Tibial nerve (tissue), 4 donors: ENCODE measurements at regions not wholly inside any gene's neighbourhood (a gene's known extent, or its start where the extent isn't known, plus 50 kb on each side); places are given as distances from the start of the nearest gene placed in this dataset.
A peak's percentile ranks its signal among the peaks of the same experiment; 100 is the strongest.

ENCODE experiments used
- DNase-seq, 2 donors: peaks; one replicate each; pipeline ENCODE4 v3.0.0-alpha.2; 2019; ENCODE audit warnings: low spot score in 2 of 2
- H3K27ac ChIP-seq, 4 donors: fragments of 200-600 bp; sonication (generic) in 3 of 4; one replicate each; pipeline ENCODE4 v1.5.1; 2017 to 2019; ENCODE audit warnings: mild to moderate bottlenecking in 1 of 4
- H3K27me3 ChIP-seq, 2 donors: fragments of 200-600 bp; sonication (generic) in 1 of 2; one replicate each; pipeline versions ENCODE4 v1.5.1 to v1.6.0; 2017 to 2019
- H3K36me3 ChIP-seq, 3 donors: fragments of 200-600 bp; sonication (generic); one replicate each; pipeline ENCODE4 v1.5.1; 2018 to 2019
- H3K4me1 ChIP-seq, 4 donors: fragments of 200-600 bp; sonication (generic) in 3 of 4; one replicate each; pipeline ENCODE4 v1.5.1; 2017 to 2019
- H3K4me3 ChIP-seq, 4 donors: fragments of 200-600 bp; sonication (generic) in 3 of 4; one replicate each; pipeline ENCODE4 v1.5.1; 2017 to 2019; ENCODE audit warnings: mild to moderate bottlenecking in 1 of 4, moderate library complexity in 1 of 4
- H3K9me3 ChIP-seq, 4 donors: fragments of 200-600 bp; sonication (generic) in 3 of 4; one replicate each; pipeline ENCODE4 v1.5.1; 2017 to 2019
- EP300 ChIP-seq, 2 donors: sonication (generic); formaldehyde crosslinking; IDR thresholded peaks; one replicate each; pipeline ENCODE4 v1.6.1; 2017; ENCODE audit warnings: antibody characterized with exemption in 2 of 2, mild to moderate bottlenecking in 1 of 2
- POLR2A ChIP-seq, 2 donors: fragments of 450-650 bp; IDR thresholded peaks; one replicate each; pipeline ENCODE4 v1.6.1; 2017; ENCODE audit warnings: antibody characterized with exemption in 2 of 2, mild to moderate bottlenecking in 2 of 2, moderate library complexity in 2 of 2
- WGBS, 2 donors: methylation state at CpG; one replicate each; pipeline ENCODE4 v1.1.5; 2018; 5-methylcytosine and 5-hydroxymethylcytosine counted together
- TF ChIP-seq, protein P1 (sequence below), 5 experiments: fragments of 200-600 bp in 3 of 5; fragments of 450-650 bp in 2 of 5; sonication (generic) in 3 of 5; IDR thresholded peaks; one replicate each; pipeline ENCODE4 v1.5.1; 2016 to 2019; ENCODE audit warnings: antibody characterized with exemption in 5 of 5, mild to moderate bottlenecking in 3 of 5, moderate library complexity in 2 of 5

DNA sequence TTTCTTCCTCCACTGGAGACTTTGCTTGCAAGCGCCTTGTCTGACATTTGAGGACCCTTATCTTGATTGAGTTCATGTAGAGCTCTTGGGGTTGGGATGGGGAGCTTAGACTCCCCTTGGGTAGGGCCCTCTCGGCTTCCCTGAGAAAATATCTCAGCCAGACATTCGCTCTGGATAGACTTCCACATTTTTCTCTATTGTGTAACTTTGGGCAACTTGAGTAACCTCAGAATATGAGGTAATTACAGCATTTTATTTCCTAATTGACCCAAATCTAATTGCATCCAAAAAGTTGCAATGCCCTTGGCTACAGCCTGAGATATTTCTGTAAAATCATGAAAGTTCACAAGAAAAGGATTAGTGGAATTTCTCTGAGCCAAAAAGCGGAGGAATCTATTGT is 102.8 kb upstream of the MXRA5 start:
- H3K27me3 ChIP-seq: no peaks in the 10 kb centered on the region
- 63% methylated on average over 4 of the region's 4 CpGs for WGBS, 2 donors
- TF ChIP-seq POLR2A (IDR thresholded peaks at IDR 0.05): no peak
- peak in 1 of 2 donors; percentile 46 for TF ChIP-seq EP300 (IDR thresholded peaks at IDR 0.05)

DNA sequence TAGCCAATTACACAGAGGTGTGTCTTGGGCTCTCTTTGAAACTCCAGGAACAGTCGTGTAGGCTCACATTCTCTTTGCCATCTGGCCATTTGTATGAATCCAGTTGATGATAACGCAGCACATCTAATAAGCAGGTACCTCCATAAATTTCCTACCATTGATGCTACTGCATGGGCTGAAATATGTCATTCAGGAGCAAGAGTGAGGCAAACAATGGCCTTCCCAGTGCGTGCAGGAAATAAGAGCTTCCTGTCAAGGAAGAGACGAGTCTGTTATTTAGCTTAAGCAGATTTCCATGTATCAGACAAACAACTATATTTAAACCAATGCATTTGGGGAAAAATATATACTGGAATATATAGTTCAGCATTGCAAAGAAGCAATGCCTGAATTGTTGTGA is 102.1 kb upstream of the MXRA5 start:
- Histone ChIP-seq H3K9me3 (no peaks in the 10 kb centered on the region), H3K27me3 (no peaks in the 10 kb centered on the region), H3K27ac (no peak overlapping the region), H3K4me1 (no peaks in the 10 kb centered on the region), H3K36me3 (no peaks in the 10 kb centered on the region), H3K4me3 (no peak overlapping the region)
- 65 to 71% methylated on average over 4 of the region's 4 CpGs for WGBS, 2 donors
- TF ChIP-seq, protein P1, sequence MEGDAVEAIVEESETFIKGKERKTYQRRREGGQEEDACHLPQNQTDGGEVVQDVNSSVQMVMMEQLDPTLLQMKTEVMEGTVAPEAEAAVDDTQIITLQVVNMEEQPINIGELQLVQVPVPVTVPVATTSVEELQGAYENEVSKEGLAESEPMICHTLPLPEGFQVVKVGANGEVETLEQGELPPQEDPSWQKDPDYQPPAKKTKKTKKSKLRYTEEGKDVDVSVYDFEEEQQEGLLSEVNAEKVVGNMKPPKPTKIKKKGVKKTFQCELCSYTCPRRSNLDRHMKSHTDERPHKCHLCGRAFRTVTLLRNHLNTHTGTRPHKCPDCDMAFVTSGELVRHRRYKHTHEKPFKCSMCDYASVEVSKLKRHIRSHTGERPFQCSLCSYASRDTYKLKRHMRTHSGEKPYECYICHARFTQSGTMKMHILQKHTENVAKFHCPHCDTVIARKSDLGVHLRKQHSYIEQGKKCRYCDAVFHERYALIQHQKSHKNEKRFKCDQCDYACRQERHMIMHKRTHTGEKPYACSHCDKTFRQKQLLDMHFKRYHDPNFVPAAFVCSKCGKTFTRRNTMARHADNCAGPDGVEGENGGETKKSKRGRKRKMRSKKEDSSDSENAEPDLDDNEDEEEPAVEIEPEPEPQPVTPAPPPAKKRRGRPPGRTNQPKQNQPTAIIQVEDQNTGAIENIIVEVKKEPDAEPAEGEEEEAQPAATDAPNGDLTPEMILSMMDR (IDR thresholded peaks at IDR 0.05): no peak
- TF ChIP-seq POLR2A (IDR thresholded peaks at IDR 0.05) (no peak), EP300 (IDR thresholded peaks at IDR 0.05) (no peak)
- DNase-seq: no peak

More for the DNA sequence above, 102.8 kb upstream of the MXRA5 start:
- H3K9me3 ChIP-seq: no peaks in the 10 kb centered on the region
- H3K4me1 ChIP-seq: no peaks in the 10 kb centered on the region
- no peaks in the 10 kb centered on the region for H3K36me3 ChIP-seq
- no peak overlapping the region for H3K4me3 ChIP-seq
- no peak overlapping the region for H3K27ac ChIP-seq
- no peak for DNase-seq

DNA sequence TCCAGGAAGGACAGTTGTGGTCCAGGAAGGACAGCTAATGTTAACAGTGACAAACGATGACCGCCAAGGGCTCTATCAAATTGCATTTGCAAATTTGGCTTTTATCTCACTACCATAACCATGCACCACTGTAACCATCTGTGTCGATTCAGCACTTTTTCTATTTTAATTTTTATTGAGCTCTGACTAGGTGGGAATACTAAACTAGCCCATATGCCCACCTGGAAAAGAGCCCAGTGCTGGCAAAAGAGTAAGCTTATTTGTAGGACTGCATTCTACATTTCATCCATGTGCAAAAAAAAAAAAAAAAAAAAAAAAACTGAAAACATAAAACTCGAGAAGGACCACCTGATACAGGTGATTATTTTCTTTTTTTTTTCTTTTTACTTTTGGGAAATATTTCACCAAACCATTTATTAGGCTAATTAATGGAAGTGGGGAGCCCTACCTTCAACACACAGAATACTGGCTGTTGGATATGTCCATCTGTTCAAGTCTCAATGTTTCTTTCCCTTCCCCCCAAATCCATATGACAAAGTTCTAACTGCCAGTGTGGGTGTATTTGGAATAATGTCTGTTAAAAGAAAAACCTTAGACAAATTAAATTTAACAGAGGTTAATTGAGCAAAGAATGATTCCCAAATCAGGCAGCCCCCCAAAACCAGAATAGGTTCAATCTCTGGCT is 99.5 kb upstream of the MXRA5 start:
- H3K4me1 ChIP-seq: no peaks in the 10 kb centered on the region
- DNase-seq: no peak
- no peak overlapping the region for H3K27ac ChIP-seq
- TF ChIP-seq EP300 (IDR thresholded peaks at IDR 0.05) (no peak), POLR2A (IDR thresholded peaks at IDR 0.05) (no peak)
- TF ChIP-seq, protein P1 (IDR thresholded peaks at IDR 0.05): no peak
- no peak overlapping the region for H3K4me3 ChIP-seq
- 81 to 98% methylated on average over 4 of the region's 4 CpGs for WGBS, 2 donors
- H3K9me3 ChIP-seq: no peaks in the 10 kb centered on the region
- no peaks in the 10 kb centered on the region for H3K36me3 ChIP-seq
- no peaks in the 10 kb centered on the region for H3K27me3 ChIP-seq

DNA sequence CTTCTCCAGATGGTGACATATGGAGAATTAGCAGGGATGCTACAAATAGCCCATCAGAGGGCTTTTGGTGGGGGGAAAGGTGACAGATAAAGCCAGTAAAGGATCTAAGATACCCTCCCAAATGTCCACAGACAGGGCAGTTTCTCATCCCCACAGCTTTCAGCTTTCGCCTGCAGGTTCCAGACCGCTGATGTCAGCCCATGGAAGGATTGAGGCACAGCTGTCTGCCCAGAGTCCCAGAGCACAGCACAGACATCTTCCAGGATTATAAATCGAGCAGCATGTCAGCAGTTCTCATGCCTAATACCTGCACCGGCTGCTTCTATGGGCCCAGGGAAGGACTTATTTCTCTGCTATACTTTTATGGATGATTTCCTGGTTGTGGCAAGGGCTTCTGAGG is 96.7 kb upstream of the MXRA5 start:
- no peak for DNase-seq
- no peak for TF ChIP-seq EP300 (IDR thresholded peaks at IDR 0.05)
- no peak for TF ChIP-seq POLR2A (IDR thresholded peaks at IDR 0.05)
- TF ChIP-seq, protein P1 (IDR thresholded peaks at IDR 0.05): no peak
- Histone ChIP-seq H3K9me3 (no peaks in the 10 kb centered on the region), H3K27me3 (no peaks in the 10 kb centered on the region), H3K27ac (no peak overlapping the region), H3K36me3 (no peaks in the 10 kb centered on the region), H3K4me1 (no peaks in the 10 kb centered on the region), H3K4me3 (no peak overlapping the region)
- WGBS, 2 donors: 63 to 71% methylated on average over 4 of the region's 4 CpGs

DNA sequence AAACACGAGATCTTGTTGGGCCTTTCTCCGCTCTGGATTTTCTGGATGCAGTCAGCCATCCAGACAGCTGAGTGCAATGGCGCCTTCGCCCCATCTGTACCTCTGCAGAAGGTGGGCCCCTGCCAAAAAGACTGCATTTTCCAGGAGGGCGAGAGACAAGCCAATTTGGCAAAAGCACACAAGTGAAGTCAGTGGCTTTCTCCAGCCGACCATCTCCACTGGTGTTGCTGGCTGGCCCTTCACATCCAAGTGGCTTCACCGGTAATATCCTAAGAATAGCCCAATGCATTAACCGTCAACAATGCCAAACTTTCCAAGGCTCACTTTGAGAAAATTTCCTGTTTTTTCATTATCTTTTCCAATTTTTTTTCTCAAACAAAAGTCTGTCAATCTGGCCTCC is 96.2 kb upstream of the MXRA5 start:
- WGBS, 2 donors: 84 to 87% methylated on average over 8 of the region's 8 CpGs
- H3K4me1 ChIP-seq: no peaks in the 10 kb centered on the region
- no peaks in the 10 kb centered on the region for H3K27me3 ChIP-seq
- no peak for DNase-seq
- no peaks in the 10 kb centered on the region for H3K9me3 ChIP-seq
- no peaks in the 10 kb centered on the region for H3K36me3 ChIP-seq
- H3K4me3 ChIP-seq: no peak overlapping the region
- H3K27ac ChIP-seq: no peak overlapping the region
- TF ChIP-seq, protein P1 (IDR thresholded peaks at IDR 0.05): no peak
- TF ChIP-seq POLR2A (IDR thresholded peaks at IDR 0.05): no peak
- TF ChIP-seq EP300 (IDR thresholded peaks at IDR 0.05): no peak
